Central memory CD8-positive, alpha-beta T cell (primary cell): ENCODE measurements at regions not wholly inside any gene's neighbourhood (a gene's known extent, or its start where the extent isn't known, plus 50 kb on each side); places are given as distances from the start of the nearest gene placed in this dataset.
"Not testable (repeated sequence)": the region's sequence is repeated elsewhere in the genome, so short reads cannot be mapped to it uniquely, and the experiment has no call there.

Experiments used
- ATAC-seq: fragments of 150-1000 bp; cut with Tn5 transposase; replicated peaks from 2 replicates; pipeline ENCODE4 v1.10.0; 2022; ENCODE audit warnings: mild to moderate bottlenecking, moderate FRiP score, moderate number of reproducible peaks; ENCODE audit not compliant: poor library complexity, severe bottlenecking; ENCODE audit errors: extremely low read depth
- DNase-seq, 2 donors: peaks; one replicate each; pipeline ENCODE4 v3.0.0; 2021; ENCODE audit warnings: low spot score in 2 of 2
- H3K27ac Mint-ChIP-seq: one replicate; pipeline ENCODE4 v1.8.0; 2022; ENCODE audit warnings: low read depth, mild to moderate bottlenecking, moderate library complexity, mixed read lengths
- H3K27me3 Mint-ChIP-seq: one replicate; pipeline ENCODE4 v1.8.0; 2022; ENCODE audit warnings: mixed read lengths
- H3K36me3 Mint-ChIP-seq: one replicate; pipeline ENCODE4 v1.8.0; 2022; ENCODE audit warnings: mild to moderate bottlenecking, moderate library complexity, mixed read lengths; ENCODE audit not compliant: insufficient read depth
- H3K4me1 Mint-ChIP-seq: one replicate; pipeline ENCODE4 v1.8.0; 2022; ENCODE audit warnings: mixed read lengths
- H3K4me3 Mint-ChIP-seq: one replicate; pipeline ENCODE4 v1.8.0; 2022; ENCODE audit warnings: mild to moderate bottlenecking, moderate library complexity, mixed read lengths
- H3K9me3 Mint-ChIP-seq: one replicate; pipeline ENCODE4 v1.8.0; 2022; ENCODE audit warnings: mixed read lengths

DNA sequence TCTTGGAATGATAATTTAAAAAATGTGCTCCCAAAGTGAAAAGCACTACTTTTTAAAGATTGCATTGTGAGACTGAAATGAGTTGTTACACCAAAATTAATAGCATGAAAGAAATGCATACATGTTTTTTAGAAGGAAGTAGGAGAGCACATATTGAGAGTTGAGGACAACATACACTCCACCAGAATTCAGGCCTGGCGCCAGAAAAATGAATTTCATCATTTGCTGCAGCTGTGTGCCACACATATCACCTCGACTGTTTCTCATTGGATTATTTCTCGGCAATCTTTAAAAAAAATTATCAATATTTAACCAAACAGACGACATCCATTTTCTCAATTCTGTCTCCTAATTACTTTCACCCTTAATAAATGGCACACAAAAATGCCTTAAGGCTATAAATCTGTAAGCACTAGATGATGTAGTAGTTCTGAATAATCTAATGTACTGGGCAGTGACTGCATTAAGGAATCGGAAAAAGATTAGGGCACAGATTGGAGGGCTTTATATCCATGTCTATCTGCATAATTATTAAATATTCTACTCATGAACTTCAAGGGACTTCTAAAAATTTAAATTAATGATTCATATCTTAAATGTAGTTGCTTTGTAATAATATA, 590.4 kb downstream of the NXPH1 start:
- Mint-ChIP-seq H3K9me3 (peaks cover 40% of the 10 kb centered on the region), H3K27ac (no peak overlapping the region), H3K27me3 (no peaks in the 10 kb centered on the region), H3K4me1 (no peaks in the 10 kb centered on the region), H3K36me3 (no peaks in the 10 kb centered on the region), H3K4me3 (no peak overlapping the region)
- ATAC-seq (no peak), DNase-seq (no peak)

DNA sequence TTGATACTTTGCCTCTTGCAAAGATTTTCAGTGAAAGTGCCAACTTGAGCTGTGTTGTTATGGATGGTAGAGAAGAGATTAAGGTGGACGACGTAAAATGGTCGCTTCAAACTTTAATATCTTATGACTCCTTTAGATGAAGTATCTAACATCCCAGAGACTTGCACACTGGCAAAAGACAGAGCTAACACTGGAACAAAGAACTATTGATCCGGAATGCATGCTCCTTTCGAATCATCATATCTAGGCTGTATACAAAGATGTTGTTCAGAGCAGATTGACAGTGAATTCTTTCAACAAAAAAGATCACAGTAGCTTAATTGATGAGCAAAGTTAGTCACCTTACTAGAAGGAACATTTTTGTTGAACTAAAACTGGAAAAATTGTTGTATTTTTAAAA, 592.7 kb downstream of the NXPH1 start:
- Mint-ChIP-seq H3K4me3 (no peak overlapping the region), H3K27ac (no peak overlapping the region), H3K27me3 (no peaks in the 10 kb centered on the region), H3K4me1 (no peaks in the 10 kb centered on the region), H3K36me3 (no peaks in the 10 kb centered on the region), H3K9me3 (peaks cover 36% of the 10 kb centered on the region)
- ATAC-seq: no peak
- DNase-seq: no peak

DNA sequence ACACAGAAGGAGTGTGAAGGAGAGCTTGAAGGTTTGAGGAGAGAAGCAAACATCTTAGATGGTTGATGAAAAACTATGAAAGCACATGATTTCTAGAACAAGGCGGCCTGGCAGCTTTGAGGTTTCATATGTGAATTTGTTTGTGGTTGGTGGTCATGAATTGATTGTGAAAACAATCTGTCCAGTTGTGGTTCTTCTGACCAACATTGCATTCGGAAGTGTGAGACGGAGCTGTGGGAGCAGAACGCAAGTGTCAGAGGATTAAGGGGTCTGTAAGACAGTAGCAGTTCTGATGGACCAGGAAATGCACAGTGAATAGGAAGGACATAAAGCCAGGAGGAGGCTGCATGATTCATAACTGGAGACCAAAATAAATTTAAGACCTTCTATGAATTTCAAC, 594.6 kb downstream of the NXPH1 start:
- Mint-ChIP-seq H3K27ac (no peak overlapping the region), H3K9me3 (peaks cover 29% of the 10 kb centered on the region), H3K4me1 (no peaks in the 10 kb centered on the region), H3K4me3 (no peak overlapping the region), H3K27me3 (no peaks in the 10 kb centered on the region), H3K36me3 (no peaks in the 10 kb centered on the region)
- ATAC-seq (no peak), DNase-seq (no peak)

DNA sequence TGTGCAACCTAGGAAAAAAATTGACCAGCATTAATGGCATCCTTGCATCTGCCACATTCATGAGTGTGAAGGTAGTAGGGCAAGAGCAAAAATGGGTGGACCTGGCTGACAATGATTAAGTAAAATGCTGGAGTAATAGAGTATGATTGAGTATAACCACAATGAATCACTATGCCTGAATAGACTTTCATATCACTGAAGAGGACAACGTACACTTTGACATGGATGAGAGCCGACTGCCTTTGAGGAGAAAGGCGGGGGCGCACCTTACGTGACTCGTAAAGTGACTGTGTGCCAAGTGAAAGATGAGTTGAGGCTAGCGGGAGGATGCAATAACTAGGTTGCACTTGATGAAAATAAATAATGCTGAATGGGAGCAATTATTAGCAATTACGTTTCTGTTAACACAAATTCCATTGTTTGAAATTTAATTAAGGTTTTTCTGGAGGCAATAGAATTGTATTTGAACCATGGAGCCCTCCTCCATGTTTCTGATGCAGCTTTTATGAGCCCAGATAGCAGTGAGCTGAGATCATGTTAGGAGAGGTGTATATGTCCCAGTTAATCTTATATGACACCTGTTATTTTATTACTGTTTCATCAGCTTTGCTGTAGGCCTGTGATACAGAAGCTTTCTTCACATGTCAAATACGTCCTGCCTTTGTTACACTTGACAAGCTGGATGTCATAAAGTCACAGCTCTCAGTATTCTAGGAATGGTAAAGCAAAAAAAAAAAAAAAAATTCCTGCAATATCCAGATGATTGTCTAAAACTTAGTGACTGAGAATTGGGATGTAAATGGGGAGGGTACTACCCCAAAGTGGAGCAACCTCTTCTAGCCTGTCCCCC, 596.5 kb downstream of the NXPH1 start:
- DNase-seq (no peak), ATAC-seq (no peak)
- Mint-ChIP-seq H3K36me3 (no peaks in the 10 kb centered on the region), H3K9me3 (peaks cover 24% of the 10 kb centered on the region), H3K4me3 (no peak overlapping the region), H3K27ac (no peak overlapping the region), H3K27me3 (no peaks in the 10 kb centered on the region), H3K4me1 (no peaks in the 10 kb centered on the region)

DNA sequence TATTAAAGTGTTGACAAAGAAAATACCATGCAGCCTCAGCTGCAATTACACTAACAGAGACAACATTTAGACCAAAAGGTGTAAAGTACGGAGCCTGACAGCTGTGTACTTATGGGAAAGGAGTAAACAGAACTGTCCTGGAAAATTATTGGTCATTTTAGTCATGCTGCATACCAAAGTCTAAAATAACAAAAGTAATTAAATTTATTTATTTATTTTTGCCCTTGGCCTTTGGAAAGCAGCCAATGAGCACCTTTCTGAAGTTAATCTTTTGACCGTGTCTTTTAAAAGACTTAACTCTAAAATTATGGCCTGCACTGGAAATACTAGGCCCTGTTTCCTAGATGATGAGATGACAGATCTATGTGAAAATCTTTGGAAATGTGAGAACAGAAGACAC, 597.6 kb downstream of the NXPH1 start:
- H3K4me3 Mint-ChIP-seq: no peak overlapping the region
- ATAC-seq (no peak), DNase-seq (no peak)
- peaks cover 23% of the 10 kb centered on the region for H3K9me3 Mint-ChIP-seq
- no peaks in the 10 kb centered on the region for H3K4me1 Mint-ChIP-seq
- H3K27ac Mint-ChIP-seq: no peak overlapping the region
- no peaks in the 10 kb centered on the region for H3K36me3 Mint-ChIP-seq
- H3K27me3 Mint-ChIP-seq: no peaks in the 10 kb centered on the region

DNA sequence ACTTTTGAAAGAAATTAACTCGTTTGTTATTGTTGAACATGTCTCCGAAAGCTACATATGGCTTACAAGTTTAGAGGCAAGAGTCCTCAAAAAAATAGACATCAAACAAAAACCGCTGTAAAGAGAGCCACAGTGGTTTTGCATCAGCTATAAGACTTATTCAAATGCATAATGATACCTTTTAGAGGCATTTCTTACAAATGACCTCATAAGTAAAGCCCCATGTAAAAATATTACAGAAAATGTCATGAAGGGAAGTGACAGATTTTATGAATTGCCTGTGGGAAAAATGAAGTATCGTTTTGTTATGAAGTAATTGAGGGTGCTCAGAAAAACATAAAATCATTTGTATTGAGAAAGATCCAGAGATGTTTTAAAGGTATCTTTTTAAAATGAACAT, 598.0 kb downstream of the NXPH1 start:
- ATAC-seq (no peak), DNase-seq (no peak)
- Mint-ChIP-seq H3K4me3 (no peak overlapping the region), H3K27ac (no peak overlapping the region), H3K4me1 (no peaks in the 10 kb centered on the region), H3K36me3 (no peaks in the 10 kb centered on the region), H3K9me3 (peaks cover 23% of the 10 kb centered on the region), H3K27me3 (no peaks in the 10 kb centered on the region)

DNA sequence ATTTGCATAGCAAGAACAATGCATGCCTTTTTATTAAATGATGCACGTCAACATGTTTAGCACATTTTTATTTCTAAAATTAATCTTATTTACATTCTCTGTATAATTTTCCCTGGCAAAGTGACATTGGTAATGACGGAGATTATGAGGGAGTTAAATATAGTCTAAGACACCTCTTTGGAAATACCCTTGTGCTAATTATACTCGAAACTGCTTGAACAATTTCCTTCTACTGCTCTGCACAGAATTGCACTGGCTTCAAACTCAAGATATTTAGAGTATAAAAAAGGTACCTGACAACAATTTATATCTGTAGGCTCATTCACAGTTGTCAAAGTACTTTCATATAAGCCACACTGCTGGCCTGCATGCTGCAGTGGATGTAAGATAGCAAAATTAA, 602.7 kb downstream of the NXPH1 start:
- Mint-ChIP-seq H3K27ac (no peak overlapping the region), H3K27me3 (no peaks in the 10 kb centered on the region), H3K4me1 (no peaks in the 10 kb centered on the region), H3K36me3 (no peaks in the 10 kb centered on the region), H3K4me3 (no peak overlapping the region), H3K9me3 (peaks cover 6% of the 10 kb centered on the region)
- ATAC-seq (no peak), DNase-seq (no peak)

DNA sequence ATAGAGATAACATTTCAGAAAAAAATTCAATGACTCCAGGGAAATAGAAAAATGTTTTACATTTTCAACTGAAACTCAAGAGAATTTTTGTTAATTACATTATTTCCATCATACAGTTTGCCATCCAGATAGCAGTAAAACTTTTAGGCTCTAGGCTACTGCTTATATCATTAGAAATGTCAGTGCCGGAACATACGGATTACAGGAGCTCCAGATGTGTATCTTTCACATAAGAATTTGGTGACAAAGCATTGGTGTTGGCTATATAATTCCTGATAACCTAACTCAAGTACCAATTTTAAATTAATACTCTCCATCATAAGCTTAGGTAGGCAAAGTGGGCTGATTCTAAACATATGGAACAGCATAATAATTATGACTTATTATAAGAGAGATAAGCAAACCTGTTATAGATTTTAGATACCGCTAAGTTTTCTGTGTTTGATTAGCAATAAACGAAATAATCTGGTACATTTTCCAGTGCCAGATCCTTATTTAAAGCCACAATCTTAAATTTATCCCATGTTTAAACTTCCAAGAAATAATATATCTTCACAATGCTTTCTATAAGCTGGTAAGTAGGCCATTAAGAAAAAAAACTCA, 637.9 kb downstream of the NXPH1 start:
- Mint-ChIP-seq H3K36me3 (no peaks in the 10 kb centered on the region), H3K4me1 (no peaks in the 10 kb centered on the region), H3K9me3 (peaks cover 21% of the 10 kb centered on the region), H3K27me3 (no peaks in the 10 kb centered on the region), H3K27ac (no peak overlapping the region), H3K4me3 (no peak overlapping the region)
- DNase-seq (no peak), ATAC-seq (no peak)

DNA sequence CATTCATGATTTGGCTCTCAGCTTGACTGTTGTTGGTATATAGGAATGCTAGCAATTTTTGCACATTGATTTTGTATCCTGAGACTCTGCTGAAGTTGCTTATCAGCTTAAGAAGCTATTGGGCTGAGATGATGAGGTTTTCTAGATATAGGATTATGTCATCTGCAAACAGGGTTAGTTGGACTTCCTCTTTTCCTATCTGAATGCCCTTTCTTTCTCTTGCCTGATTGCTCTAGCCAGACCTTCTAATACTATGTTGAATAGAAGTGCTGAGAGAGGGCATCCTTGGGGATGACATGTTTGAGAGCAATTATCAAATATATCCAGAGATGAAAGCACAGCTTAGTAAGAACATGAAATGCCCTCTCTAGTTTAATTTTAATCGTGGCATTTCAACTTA, 642.4 kb downstream of the NXPH1 start:
- not testable (repeated sequence) for H3K27me3 Mint-ChIP-seq, ATAC-seq, DNase-seq, H3K27ac Mint-ChIP-seq, H3K4me1 Mint-ChIP-seq, H3K4me3 Mint-ChIP-seq, H3K36me3 Mint-ChIP-seq
- H3K9me3 Mint-ChIP-seq: peaks cover 23% of the 10 kb centered on the region

DNA sequence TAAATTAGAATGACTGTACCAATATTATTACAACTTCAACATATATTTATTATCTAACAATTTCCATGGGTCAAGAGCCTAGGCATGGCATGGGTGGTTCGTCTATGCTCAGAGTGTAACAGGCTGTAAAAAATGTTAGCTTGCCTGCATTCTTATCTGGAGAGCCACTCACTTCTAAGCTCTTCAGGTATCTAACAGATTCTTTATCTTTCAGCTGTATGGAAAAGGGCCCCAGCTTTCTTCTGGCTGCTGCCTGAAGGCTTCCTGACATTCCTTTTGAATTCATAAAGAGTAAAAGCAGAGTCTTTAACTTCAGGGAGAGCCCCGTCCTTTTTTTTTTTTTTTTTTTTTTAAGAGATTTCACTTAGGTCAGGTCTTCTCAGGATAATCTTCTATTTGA, 648.8 kb downstream of the NXPH1 start:
- no peak for ATAC-seq
- H3K4me1 Mint-ChIP-seq: no peaks in the 10 kb centered on the region
- DNase-seq: no peak

DNA sequence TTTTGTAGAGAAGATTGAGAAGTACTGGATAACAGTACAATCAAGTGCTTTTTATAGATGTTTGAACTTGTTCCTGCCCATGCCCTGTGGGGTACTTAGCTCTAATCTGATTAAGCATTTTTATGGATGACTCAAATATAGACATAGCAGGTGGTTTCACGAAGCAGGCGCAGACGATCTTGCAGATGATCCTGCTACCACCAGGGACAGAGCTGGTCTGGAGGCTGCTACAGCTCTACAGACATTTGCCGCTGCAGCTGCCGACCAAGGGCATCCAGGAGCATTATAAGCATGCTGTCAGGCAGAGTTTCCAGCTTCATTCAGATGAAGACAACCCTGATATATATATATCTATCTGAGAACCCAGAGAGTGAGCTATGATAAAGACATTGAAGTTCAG, 650.4 kb downstream of the NXPH1 start:
- Mint-ChIP-seq H3K27me3 (no peaks in the 10 kb centered on the region), H3K4me3 (no peak overlapping the region), H3K4me1 (no peaks in the 10 kb centered on the region), H3K27ac (no peak overlapping the region), H3K36me3 (no peaks in the 10 kb centered on the region), H3K9me3 (peaks cover 27% of the 10 kb centered on the region)
- no peak for DNase-seq
- ATAC-seq: no peak

More for the DNA sequence above, 648.8 kb downstream of the NXPH1 start:
- Mint-ChIP-seq H3K27ac (no peak overlapping the region), H3K36me3 (no peaks in the 10 kb centered on the region), H3K4me3 (no peak overlapping the region), H3K9me3 (peaks cover 24% of the 10 kb centered on the region), H3K27me3 (no peaks in the 10 kb centered on the region)

DNA sequence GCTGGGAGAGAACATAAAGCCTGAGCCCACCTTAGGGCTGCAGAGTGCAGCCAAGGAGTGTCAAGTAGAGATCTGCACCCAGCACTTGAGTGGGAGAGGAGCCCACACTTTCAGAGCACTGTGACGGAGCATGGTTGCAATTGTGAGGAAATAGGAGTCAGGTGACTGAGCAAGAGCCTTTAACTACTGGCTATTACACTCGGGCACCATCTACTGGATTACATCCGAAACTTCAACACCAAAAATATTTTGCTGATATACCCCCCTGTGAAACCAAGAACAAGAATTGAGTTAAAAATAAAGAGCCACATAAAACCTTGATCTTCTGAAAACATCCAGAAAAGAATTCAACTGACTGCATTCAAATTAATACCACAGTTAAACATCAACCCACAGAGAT, 657.9 kb downstream of the NXPH1 start:
- Mint-ChIP-seq H3K27me3 (no peaks in the 10 kb centered on the region), H3K27ac (no peak overlapping the region), H3K36me3 (no peaks in the 10 kb centered on the region), H3K4me3 (no peak overlapping the region), H3K9me3 (peaks cover 28% of the 10 kb centered on the region), H3K4me1 (no peaks in the 10 kb centered on the region)
- DNase-seq (no peak), ATAC-seq (no peak)

DNA sequence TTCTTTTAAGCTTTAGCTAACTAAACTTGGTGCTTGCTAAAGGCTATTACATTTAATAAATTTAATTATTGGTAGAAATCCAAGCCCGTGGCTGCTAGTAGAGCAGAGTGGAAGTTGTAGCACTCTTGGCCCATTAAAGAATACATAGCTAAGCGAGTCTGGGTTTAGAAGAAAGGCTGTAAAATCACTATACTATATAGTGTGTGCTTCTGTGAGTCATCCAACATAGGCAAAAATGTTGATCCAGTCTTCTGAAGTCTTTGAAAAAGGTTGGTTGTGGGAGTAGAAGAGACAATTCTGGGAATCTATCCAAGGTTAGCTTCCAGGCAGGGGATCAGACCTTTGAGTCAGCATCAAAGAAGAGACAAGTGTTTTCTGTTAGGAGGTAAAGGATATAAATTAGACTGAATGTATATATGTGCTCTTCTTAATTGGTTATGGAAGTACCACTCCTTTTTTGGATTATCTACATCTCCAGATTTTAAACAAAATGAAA, 664.2 kb downstream of the NXPH1 start:
- ATAC-seq (no peak), DNase-seq (no peak)
- Mint-ChIP-seq H3K4me1 (no peaks in the 10 kb centered on the region), H3K4me3 (no peak overlapping the region), H3K27me3 (no peaks in the 10 kb centered on the region), H3K27ac (no peak overlapping the region), H3K36me3 (no peaks in the 10 kb centered on the region), H3K9me3 (peaks cover 21% of the 10 kb centered on the region)
